MM.1S (cell line): ENCODE measurements at regions not wholly inside any gene's neighbourhood (a gene's known extent, or its start where the extent isn't known, plus 50 kb on each side); places are given as distances from the start of the nearest gene placed in this dataset.

Experiments used
- DNase-seq: peaks from one replicate; pipeline ENCODE4 v3.0.0-alpha.2; 2015
- H2AFZ ChIP-seq: fragments of 300-600 bp; sonication (generic); 2 replicates; pipeline ENCODE4 v1.6.0; 2016; ENCODE audit warnings: antibody characterized with exemption, low read length
- H3F3A ChIP-seq: fragments of 300-600 bp; sonication (generic); 2 replicates; pipeline ENCODE4 v1.6.1; 2016; ENCODE audit warnings: mild to moderate bottlenecking, antibody characterized with exemption, low read length, moderate library complexity, mixed read lengths; ENCODE audit not compliant: insufficient read depth
- H3K27ac ChIP-seq: fragments of 300-600 bp; sonication (generic); 2 replicates; pipeline ENCODE4 v1.5.1; 2016; ENCODE audit warnings: mild to moderate bottlenecking, low read length
- H3K27me3 ChIP-seq: fragments of 300-600 bp; sonication (generic); replicated peaks from 2 replicates; pipeline ENCODE4 v1.6.0; 2016; ENCODE audit warnings: low read length; ENCODE audit not compliant: insufficient read depth
- H3K36me3 ChIP-seq: fragments of 300-600 bp; sonication (generic); replicated peaks from 2 replicates; pipeline ENCODE4 v1.6.1; 2016; ENCODE audit warnings: mild to moderate bottlenecking, low read length, mixed read lengths; ENCODE audit not compliant: insufficient read depth
- H3K4me1 ChIP-seq: fragments of 300-600 bp; sonication (generic); 2 replicates; pipeline ENCODE4 v1.6.1; 2016; ENCODE audit warnings: low read length, mixed read lengths
- H3K4me2 ChIP-seq: fragments of 300-600 bp; sonication (generic); 2 replicates; pipeline ENCODE4 v1.6.0; 2016; ENCODE audit warnings: low read depth, low read length
- H3K4me3 ChIP-seq: fragments of 300-600 bp; sonication (generic); 2 replicates; pipeline ENCODE4 v1.5.1; 2016; ENCODE audit warnings: low read length, mixed read lengths
- H3K79me2 ChIP-seq: fragments of 300-600 bp; sonication (generic); 2 replicates; pipeline ENCODE4 v1.6.1; 2016; ENCODE audit warnings: mixed run types, low read length, mixed read lengths
- H3K9ac ChIP-seq: fragments of 300-600 bp; sonication (generic); 2 replicates; pipeline ENCODE4 v1.6.1; 2016; ENCODE audit warnings: low read length, mixed read lengths
- H3K9me2 ChIP-seq: fragments of 300-600 bp; sonication (generic); replicated peaks from 2 replicates; pipeline ENCODE4 v1.6.1; 2016; ENCODE audit warnings: mild to moderate bottlenecking, low read length, mixed read lengths; ENCODE audit not compliant: insufficient read depth
- H3K9me3 ChIP-seq: fragments of 300-600 bp; sonication (generic); replicated peaks from 2 replicates; pipeline ENCODE4 v1.6.1; 2016; ENCODE audit warnings: mild to moderate bottlenecking, low read length, mixed read lengths; ENCODE audit not compliant: insufficient read depth
- H4K20me1 ChIP-seq: fragments of 300-600 bp; sonication (generic); 2 replicates; pipeline ENCODE4 v1.6.1; 2016; ENCODE audit warnings: mild to moderate bottlenecking, low read length, moderate library complexity, mixed read lengths; ENCODE audit not compliant: insufficient read depth
- CTCF ChIP-seq: fragments of 300-600 bp; sonication (generic); IDR thresholded peaks from 2 replicates; pipeline ENCODE4 v1.5.1; 2016; ENCODE audit warnings: antibody characterized with exemption, low read length, mixed read lengths
- EZH2 ChIP-seq: fragments of 300-600 bp; sonication (generic); optimal IDR thresholded peaks from 2 replicates; pipeline ENCODE3; 2017; ENCODE audit warnings: low read depth, mild to moderate bottlenecking, antibody characterized with exemption, low read length, mixed read lengths
- EZH2phosphoT487 ChIP-seq: fragments of 300-600 bp; sonication (generic); IDR thresholded peaks from 2 replicates; pipeline ENCODE4 v1.6.1; 2018; ENCODE audit warnings: antibody characterized with exemption, low read length

- Histone ChIP-seq H3K9ac (no peak overlapping the region), H3K79me2 (no peaks in the 10 kb centered on the region), H3K36me3 (no peaks in the 10 kb centered on the region), H3K4me3 (no peak overlapping the region), H3K4me1 (no peaks in the 10 kb centered on the region), H4K20me1 (no peaks in the 10 kb centered on the region), H3F3A (no peaks in the 10 kb centered on the region), H2AFZ (no peak overlapping the region), H3K27me3 (peaks cover 22% of the 10 kb centered on the region), H3K9me3 (no peaks in the 10 kb centered on the region), H3K4me2 (no peak overlapping the region), H3K9me2 (no peaks in the 10 kb centered on the region), H3K27ac (no peak overlapping the region)
- DNase-seq = no peak
- TF ChIP-seq EZH2phosphoT487 = no peak
- TF ChIP-seq CTCF = no peak
- TF ChIP-seq EZH2 = no peak
Observed at GRCh38 chr13:112225429-112226090, 150.6 kb upstream of the SPACA7 start.

GRCh38 chr13:112226320-112227002 is 149.7 kb upstream of the SPACA7 start:
- H4K20me1 ChIP-seq = no peaks in the 10 kb centered on the region
- H3K4me3 ChIP-seq = no peak overlapping the region
- no peaks in the 10 kb centered on the region for H3K4me1 ChIP-seq
- no peaks in the 10 kb centered on the region for H3F3A ChIP-seq
- no peaks in the 10 kb centered on the region for H3K9me2 ChIP-seq
- H3K9ac ChIP-seq = no peak overlapping the region
- H3K4me2 ChIP-seq = no peak overlapping the region
- no peaks in the 10 kb centered on the region for H3K79me2 ChIP-seq
- no peak for DNase-seq
- H3K9me3 ChIP-seq = no peaks in the 10 kb centered on the region
- TF ChIP-seq CTCF = no peak
- TF ChIP-seq EZH2 = no peak
- TF ChIP-seq EZH2phosphoT487 = no peak
- no peak overlapping the region for H3K27ac ChIP-seq
- no peaks in the 10 kb centered on the region for H3K36me3 ChIP-seq
- no peak overlapping the region for H2AFZ ChIP-seq
- peaks cover 28% of the 10 kb centered on the region for H3K27me3 ChIP-seq

GRCh38 chr13:112227031-112227430 is 149.1 kb upstream of the SPACA7 start:
- no peaks in the 10 kb centered on the region for H3K9me3 ChIP-seq
- no peak for TF ChIP-seq EZH2phosphoT487
- no peak for TF ChIP-seq EZH2
- TF ChIP-seq CTCF = no peak
- no peak overlapping the region for H3K9ac ChIP-seq
- H3F3A ChIP-seq = no peaks in the 10 kb centered on the region
- H3K4me2 ChIP-seq = no peak overlapping the region
- H3K27ac ChIP-seq = no peak overlapping the region
- H3K4me3 ChIP-seq = no peak overlapping the region
- H3K36me3 ChIP-seq = no peaks in the 10 kb centered on the region
- no peaks in the 10 kb centered on the region for H3K79me2 ChIP-seq
- H3K4me1 ChIP-seq = no peaks in the 10 kb centered on the region
- peaks cover 33% of the 10 kb centered on the region for H3K27me3 ChIP-seq
- no peaks in the 10 kb centered on the region for H3K9me2 ChIP-seq
- no peaks in the 10 kb centered on the region for H4K20me1 ChIP-seq
- H2AFZ ChIP-seq = no peak overlapping the region
- DNase-seq = no peak
